ENCODE measurements at regions not wholly inside any gene's neighbourhood (a gene's known extent, or its start where the extent isn't known, plus 50 kb on each side); places are given as distances from the start of the nearest gene placed in this dataset.

GRCh38 chr13:86933676-86934075 lies 737.5 kb upstream of the SLITRK5 start:
- ChIA-PET POLR2A (no interaction called here), CTCF (no interaction called here)
- TF ChIP-seq FOXA1 (IDR thresholded peaks at IDR 0.05) (no peak), CTBP1 (IDR thresholded peaks at IDR 0.05; ENCODE audit: borderline replicate concordance) (no peak), ELF4 (IDR thresholded peaks at IDR 0.05) (no peak), TARDBP (IDR thresholded peaks at IDR 0.05) (no peak), SUZ12 (IDR thresholded peaks at IDR 0.05) (no peak), L3MBTL2 (conservative IDR thresholded peaks at IDR 0.05) (no peak), BHLHE40 (IDR thresholded peaks at IDR 0.05; ENCODE audit: borderline replicate concordance) (no peak), PKNOX1 (IDR thresholded peaks at IDR 0.05) (no peak), FOXM1 (IDR thresholded peaks at IDR 0.05; ENCODE audit: borderline replicate concordance) (no peak)
- no peak for DNase-seq (ENCODE audit: extremely low spot score)

- CTCF ChIA-PET = no interaction called here
- no peak for TF ChIP-seq BHLHE40 (IDR thresholded peaks at IDR 0.05; ENCODE audit: borderline replicate concordance)
- POLR2A ChIA-PET = no interaction called here
- no peak for DNase-seq (ENCODE audit: extremely low spot score)
Measured at GRCh38 chr13:86937316-86937715, 733.9 kb upstream of the SLITRK5 start.

- TF ChIP-seq FOXA1 (IDR thresholded peaks at IDR 0.05) (no peak), ARNT (IDR thresholded peaks at IDR 0.05) (no peak), TARDBP (IDR thresholded peaks at IDR 0.05) (no peak), HDGF (IDR thresholded peaks at IDR 0.05; ENCODE audit: borderline replicate concordance) (no peak), FOXM1 (IDR thresholded peaks at IDR 0.05; ENCODE audit: borderline replicate concordance) (no peak), SUZ12 (IDR thresholded peaks at IDR 0.05) (no peak), NFRKB (IDR thresholded peaks at IDR 0.05) (no peak), PKNOX1 (IDR thresholded peaks at IDR 0.05) (no peak), SP1 (IDR thresholded peaks at IDR 0.05) (no peak), BHLHE40 (IDR thresholded peaks at IDR 0.05; ENCODE audit: borderline replicate concordance) (no peak), ZNF384 (IDR thresholded peaks at IDR 0.05) (no peak), CTBP1 (IDR thresholded peaks at IDR 0.05; ENCODE audit: borderline replicate concordance) (no peak), FOXK2 (IDR thresholded peaks at IDR 0.05) (no peak), LEF1 (IDR thresholded peaks at IDR 0.05; ENCODE audit: borderline replicate concordance) (no peak), L3MBTL2 (conservative IDR thresholded peaks at IDR 0.05) (no peak), ELF4 (IDR thresholded peaks at IDR 0.05) (no peak)
- ChIA-PET POLR2A (no interaction called here), CTCF (no interaction called here)
- DNase-seq (ENCODE audit: extremely low spot score) = no peak
Measured at GRCh38 chr13:86945584-86945983, 725.6 kb upstream of the SLITRK5 start.

- peak; percentile 20 for DNase-seq (ENCODE audit: extremely low spot score)
- TF ChIP-seq FOXK2 (IDR thresholded peaks at IDR 0.05) = no peak
- no peak for TF ChIP-seq ARNT (IDR thresholded peaks at IDR 0.05)
- no peak for TF ChIP-seq SP1 (IDR thresholded peaks at IDR 0.05)
- TF ChIP-seq FOXA1 (IDR thresholded peaks at IDR 0.05) = no peak
- TF ChIP-seq PKNOX1 (IDR thresholded peaks at IDR 0.05) = no peak
- TF ChIP-seq CTBP1 (IDR thresholded peaks at IDR 0.05; ENCODE audit: borderline replicate concordance) = no peak
- no peak for TF ChIP-seq BHLHE40 (IDR thresholded peaks at IDR 0.05; ENCODE audit: borderline replicate concordance)
- TF ChIP-seq LEF1 (IDR thresholded peaks at IDR 0.05; ENCODE audit: borderline replicate concordance) = no peak
- no peak for TF ChIP-seq ZNF384 (IDR thresholded peaks at IDR 0.05)
- TF ChIP-seq ELF4 (IDR thresholded peaks at IDR 0.05) = no peak
- no peak for TF ChIP-seq FOXM1 (IDR thresholded peaks at IDR 0.05; ENCODE audit: borderline replicate concordance)
- no peak for TF ChIP-seq TARDBP (IDR thresholded peaks at IDR 0.05)
- no peak for TF ChIP-seq HDGF (IDR thresholded peaks at IDR 0.05; ENCODE audit: borderline replicate concordance)
- no peak for TF ChIP-seq L3MBTL2 (conservative IDR thresholded peaks at IDR 0.05)
- TF ChIP-seq SUZ12 (IDR thresholded peaks at IDR 0.05) = no peak
- no peak for TF ChIP-seq NFRKB (IDR thresholded peaks at IDR 0.05)
- ChIA-PET CTCF (no interaction called here), POLR2A (no interaction called here)
Measured at GRCh38 chr13:86946734-86947133, 724.4 kb upstream of the SLITRK5 start.

GRCh38 chr13:86954341-86954740 lies 716.8 kb upstream of the SLITRK5 start:
- POLR2A ChIA-PET = no interaction called here
- CTCF ChIA-PET = no interaction called here
- no peak for DNase-seq (ENCODE audit: extremely low spot score)
- TF ChIP-seq FOXA1 (IDR thresholded peaks at IDR 0.05) = no peak
- no peak for TF ChIP-seq BHLHE40 (IDR thresholded peaks at IDR 0.05; ENCODE audit: borderline replicate concordance)
- TF ChIP-seq TARDBP (IDR thresholded peaks at IDR 0.05) = no peak
- TF ChIP-seq CTBP1 (IDR thresholded peaks at IDR 0.05; ENCODE audit: borderline replicate concordance) = no peak
- no peak for TF ChIP-seq SUZ12 (IDR thresholded peaks at IDR 0.05)
- no peak for TF ChIP-seq L3MBTL2 (conservative IDR thresholded peaks at IDR 0.05)
- no peak for TF ChIP-seq FOXM1 (IDR thresholded peaks at IDR 0.05; ENCODE audit: borderline replicate concordance)
- TF ChIP-seq PKNOX1 (IDR thresholded peaks at IDR 0.05) = no peak
- TF ChIP-seq ARNT (IDR thresholded peaks at IDR 0.05) = no peak
- no peak for TF ChIP-seq ZNF384 (IDR thresholded peaks at IDR 0.05)
- no peak for TF ChIP-seq ELF4 (IDR thresholded peaks at IDR 0.05)
- TF ChIP-seq SP1 (IDR thresholded peaks at IDR 0.05) = no peak
- TF ChIP-seq HDGF (IDR thresholded peaks at IDR 0.05; ENCODE audit: borderline replicate concordance) = no peak
- no peak for TF ChIP-seq NFRKB (IDR thresholded peaks at IDR 0.05)
- no peak for TF ChIP-seq LEF1 (IDR thresholded peaks at IDR 0.05; ENCODE audit: borderline replicate concordance)
- no peak for TF ChIP-seq FOXK2 (IDR thresholded peaks at IDR 0.05)

- TF ChIP-seq ZNF384 (IDR thresholded peaks at IDR 0.05) = no peak
- no peak for TF ChIP-seq SP1 (IDR thresholded peaks at IDR 0.05)
- no peak for TF ChIP-seq L3MBTL2 (conservative IDR thresholded peaks at IDR 0.05)
- TF ChIP-seq CTBP1 (IDR thresholded peaks at IDR 0.05; ENCODE audit: borderline replicate concordance) = no peak
- DNase-seq (ENCODE audit: extremely low spot score) = no peak
- POLR2A ChIA-PET = no interaction called here
- CTCF ChIA-PET = no interaction called here
Measured at GRCh38 chr13:86960876-86961275, 710.3 kb upstream of the SLITRK5 start.
